Cardiac fibroblast (primary cell): ENCODE measurements at regions not wholly inside any gene's neighbourhood (a gene's known extent, or its start where the extent isn't known, plus 50 kb on each side); places are given as distances from the start of the nearest gene placed in this dataset.
A peak's percentile ranks its signal among the peaks of the same experiment; 100 is the strongest.
"Not testable (repeated sequence)": the region's sequence is repeated elsewhere in the genome, so short reads cannot be mapped to it uniquely, and the experiment has no call there.

Experiments
- DNase-seq, 2 donors: peaks; one replicate each; pipeline versions ENCODE4 v3.0.0 to v3.0.0-alpha.2; 2010; ENCODE audit warnings: low read depth in 2 of 2
- H3K4me3 ChIP-seq, 2 donors: replicated peaks in 1 of 2; 1 replicate in 1 of 2; 2 replicates in 1 of 2; pipeline ENCODE4 v1.5.1; 2011; ENCODE audit warnings: low read depth in 2 of 2, low read length in 2 of 2, mild to moderate bottlenecking in 2 of 2, moderate library complexity in 1 of 2

- DNase-seq, H3K4me3 ChIP-seq: not testable (repeated sequence)
Measured at GRCh38 chr21:8194042-8194441, 2327.3 kb upstream of the TPTE start.

DNA sequence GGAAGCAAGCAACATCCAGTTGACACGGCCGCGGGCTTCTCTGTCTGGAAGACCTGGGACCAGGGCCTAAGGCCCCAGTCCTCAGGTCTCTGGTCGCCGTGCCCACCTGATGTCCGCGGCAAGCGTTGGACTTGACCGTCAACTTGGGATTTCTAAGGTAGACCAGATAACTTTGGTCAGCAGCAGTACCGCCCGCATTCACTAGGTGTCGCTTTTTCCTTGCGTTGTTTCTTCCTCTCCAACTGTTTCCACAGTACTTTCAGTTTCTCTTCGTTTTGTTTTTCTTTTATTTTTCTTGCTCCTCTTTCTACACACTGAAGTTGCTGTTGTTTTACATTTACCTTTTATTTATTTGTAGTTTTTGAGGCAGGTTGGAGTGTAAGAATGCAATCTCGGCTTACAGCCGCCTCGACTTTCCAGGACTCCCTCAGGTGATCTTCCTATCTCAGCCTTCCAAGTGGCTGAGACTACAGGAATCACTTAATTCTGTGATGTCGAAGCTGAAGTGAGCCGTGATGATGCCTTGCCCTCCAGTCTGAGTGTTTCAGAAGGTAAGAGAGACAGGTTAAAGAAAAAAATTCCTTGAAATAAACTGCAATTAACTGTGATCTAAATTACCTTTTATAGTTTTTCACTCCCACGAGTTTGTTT, 2323.9 kb upstream of the TPTE start:
- DNase-seq, H3K4me3 ChIP-seq: not testable (repeated sequence)

DNA sequence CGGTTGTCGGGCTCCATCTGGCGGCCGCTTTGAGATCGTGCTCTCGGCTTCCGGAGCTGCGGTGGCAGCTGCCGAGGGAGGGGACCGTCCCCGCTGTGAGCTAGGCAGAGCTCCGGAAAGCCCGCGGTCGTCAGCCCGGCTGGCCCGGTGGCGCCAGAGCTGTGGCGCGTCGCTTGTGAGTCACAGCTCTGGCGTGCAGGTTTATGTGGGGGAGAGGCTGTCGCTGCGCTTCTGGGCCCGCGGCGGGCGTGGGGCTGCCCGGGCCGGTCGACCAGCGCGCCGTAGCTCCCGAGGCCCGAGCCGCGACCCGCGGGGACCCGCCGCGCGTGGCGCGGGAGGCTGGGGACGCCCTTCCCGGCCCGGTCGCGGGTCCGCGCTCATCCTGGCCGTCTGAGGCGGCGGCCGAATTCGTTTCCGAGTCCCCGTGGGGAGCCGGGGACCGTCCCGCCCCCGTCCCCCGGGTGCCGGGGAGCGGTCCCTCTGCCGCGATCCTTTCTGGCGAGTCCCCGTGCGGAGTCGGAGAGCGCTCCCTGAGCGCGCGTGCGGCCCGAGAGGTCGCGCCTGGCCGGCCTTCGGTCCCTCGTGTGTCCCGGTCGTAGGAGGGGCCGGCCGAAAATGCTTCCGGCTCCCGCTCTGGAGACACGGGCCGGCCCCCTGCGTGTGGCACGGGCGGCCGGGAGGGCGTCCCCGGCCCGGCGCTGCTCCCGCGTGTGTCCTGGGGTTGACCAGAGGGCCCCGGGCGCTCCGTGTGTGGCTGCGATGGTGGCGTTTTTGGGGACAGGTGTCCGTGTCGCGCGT, 2316.1 kb upstream of the TPTE start:
- not testable (repeated sequence) for H3K4me3 ChIP-seq, DNase-seq

DNA sequence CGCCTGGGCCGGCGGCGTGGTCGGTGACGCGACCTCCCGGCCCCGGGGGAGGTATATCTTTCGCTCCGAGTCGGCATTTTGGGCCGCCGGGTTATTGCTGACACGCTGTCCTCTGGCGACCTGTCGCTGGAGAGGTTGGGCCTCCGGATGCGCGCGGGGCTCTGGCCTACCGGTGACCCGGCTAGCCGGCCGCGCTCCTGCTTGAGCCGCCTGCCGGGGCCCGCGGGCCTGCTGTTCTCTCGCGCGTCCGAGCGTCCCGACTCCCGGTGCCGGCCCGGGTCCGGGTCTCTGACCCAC, 2315.5 kb upstream of the TPTE start:
- not testable (repeated sequence) for DNase-seq, H3K4me3 ChIP-seq

DNA sequence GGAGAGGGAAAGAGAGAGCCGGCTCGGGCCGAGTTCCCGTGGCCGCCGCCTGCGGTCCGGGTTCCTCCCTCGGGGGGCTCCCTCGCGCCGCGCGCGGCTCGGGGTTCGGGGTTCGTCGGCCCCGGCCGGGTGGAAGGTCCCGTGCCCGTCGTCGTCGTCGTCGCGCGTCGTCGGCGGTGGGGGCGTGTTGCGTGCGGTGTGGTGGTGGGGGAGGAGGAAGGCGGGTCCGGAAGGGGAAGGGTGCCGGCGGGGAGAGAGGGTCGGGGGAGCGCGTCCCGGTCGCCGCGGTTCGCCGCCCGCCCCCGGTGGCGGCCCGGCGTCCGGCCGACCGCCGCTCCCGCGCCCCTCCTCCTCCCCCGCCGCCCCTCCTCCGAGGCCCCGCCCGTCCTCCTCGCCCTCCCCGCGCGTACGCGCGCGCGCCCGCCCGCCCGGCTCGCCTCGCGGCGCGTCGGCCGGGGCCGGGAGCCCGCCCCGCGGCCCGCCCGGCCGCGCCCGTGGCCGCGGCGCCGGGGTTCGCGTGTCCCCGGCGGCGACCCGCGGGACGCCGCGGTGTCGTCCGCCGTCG, 2308.3 kb upstream of the TPTE start:
- not testable (repeated sequence) for DNase-seq, H3K4me3 ChIP-seq

GRCh38 chr21:8214539-8214938, 2306.8 kb upstream of the TPTE start:
- not testable (repeated sequence) for H3K4me3 ChIP-seq, DNase-seq

DNA sequence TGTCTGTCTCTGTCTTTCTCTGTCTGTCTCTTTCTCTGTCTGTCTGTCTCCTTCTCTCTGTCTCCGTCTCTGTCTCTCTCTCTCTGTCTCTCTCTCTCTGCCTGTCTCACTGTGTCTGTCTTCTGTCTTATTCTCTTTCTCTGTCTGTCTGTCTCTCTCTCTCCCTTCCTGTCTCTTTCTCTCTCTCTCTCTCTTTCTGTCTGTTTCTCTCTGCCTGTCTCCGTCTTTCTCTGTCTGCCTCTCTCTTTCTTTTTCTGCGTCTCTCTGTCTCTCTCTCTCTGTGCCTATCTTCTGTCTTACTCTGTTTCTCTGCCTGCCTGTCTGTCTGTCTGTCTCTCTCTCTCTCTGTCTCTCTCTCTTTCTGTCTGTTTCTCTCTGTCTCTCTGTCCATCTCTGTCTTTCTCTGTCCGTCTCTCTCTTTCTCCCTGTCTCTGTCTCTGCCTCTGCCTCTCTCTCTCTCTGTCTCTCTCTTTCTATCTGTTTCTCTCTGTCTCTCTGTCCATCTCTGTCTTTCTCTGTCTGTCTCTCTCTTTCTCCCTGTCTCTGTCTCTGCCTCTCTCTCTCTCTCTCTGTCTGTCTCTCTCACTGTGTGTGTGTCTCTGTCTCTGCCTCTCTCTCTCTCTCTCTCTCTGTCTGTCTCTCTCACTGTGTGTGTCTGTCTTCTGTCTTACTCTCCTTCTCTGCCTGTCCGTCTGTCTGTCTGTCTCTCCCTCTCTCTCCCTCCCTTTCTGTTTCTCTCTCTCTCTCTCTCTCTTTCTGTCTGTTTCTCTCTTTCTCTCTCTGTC, 2291.8 kb upstream of the TPTE start:
- not testable (repeated sequence) for H3K4me3 ChIP-seq, DNase-seq

DNA sequence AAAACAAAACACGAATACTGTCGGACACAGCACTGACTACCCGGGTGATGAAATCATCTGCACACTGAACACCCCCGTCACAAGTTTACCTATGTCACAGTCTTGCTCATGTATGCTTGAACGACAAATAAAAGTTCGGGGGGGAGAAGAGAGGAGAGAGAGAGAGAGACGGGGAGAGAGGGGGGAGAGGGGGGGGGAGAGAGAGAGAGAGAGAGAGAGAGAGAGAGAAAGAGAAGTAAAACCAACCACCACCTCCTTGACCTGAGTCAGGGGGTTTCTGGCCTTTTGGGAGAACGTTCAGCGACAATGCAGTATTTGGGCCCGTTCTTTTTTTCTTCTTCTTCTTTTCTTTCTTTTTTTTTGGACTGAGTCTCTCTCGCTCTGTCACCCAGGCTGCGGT, 2290.1 kb upstream of the TPTE start:
- not testable (repeated sequence) for H3K4me3 ChIP-seq, DNase-seq

DNA sequence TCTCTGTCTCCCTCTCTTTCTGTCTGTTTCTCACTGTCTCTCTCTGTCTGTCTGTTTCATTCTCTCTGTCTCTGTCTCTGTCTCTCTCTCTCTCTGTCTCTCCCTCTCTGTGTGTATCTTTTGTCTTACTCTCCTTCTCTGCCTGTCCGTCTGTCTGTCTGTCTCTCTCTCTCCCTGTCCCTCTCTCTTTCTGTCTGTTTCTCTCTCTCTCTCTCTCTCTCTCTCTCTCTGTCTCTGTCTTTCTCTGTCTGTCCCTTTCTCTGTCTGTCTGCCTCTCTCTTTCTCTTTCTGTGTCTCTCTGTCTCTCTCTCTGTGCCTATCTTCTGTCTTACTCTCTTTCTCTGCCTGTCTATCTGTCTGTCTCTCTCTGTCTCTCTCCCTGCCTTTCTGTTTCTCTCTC, 2288.4 kb upstream of the TPTE start:
- H3K4me3 ChIP-seq, DNase-seq: not testable (repeated sequence)

GRCh38 chr21:8234059-8234458, 2287.3 kb upstream of the TPTE start:
- not testable (repeated sequence) for DNase-seq, H3K4me3 ChIP-seq

DNA sequence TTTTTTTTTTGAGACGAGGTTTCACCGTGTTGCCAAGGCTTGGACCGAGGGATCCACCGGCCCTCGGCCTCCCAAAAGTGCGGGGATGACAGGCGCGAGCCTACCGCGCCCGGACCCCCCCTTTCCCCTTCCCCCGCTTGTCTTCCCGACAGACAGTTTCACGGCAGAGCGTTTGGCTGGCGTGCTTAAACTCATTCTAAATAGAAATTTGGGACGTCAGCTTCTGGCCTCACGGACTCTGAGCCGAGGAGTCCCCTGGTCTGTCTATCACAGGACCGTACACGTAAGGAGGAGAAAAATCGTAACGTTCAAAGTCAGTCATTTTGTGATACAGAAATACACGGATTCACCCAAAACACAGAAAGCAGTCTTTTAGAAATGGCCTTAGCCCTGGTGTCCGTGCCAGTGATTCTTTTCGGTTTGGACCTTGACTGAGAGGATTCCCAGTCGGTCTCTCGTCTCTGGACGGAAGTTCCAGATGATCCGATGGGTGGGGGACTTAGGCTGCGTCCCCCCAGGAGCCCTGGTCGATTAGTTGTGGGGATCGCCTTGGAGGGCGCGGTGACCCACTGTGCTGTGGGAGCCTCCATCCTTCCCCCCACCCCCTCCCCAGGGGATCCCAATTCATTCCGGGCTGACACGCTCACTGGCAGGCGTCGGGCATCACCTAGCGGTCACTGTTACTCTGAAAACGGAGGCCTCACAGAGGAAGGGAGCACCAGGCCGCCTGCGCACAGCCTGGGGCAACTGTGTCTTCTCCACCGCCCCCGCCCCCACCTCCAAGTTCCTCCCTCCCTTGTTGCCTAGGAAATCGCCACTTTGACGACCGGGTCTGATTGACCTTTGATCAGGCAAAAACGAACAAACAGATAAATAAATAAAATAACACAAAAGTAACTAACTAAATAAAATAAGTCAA, 2276.4 kb upstream of the TPTE start:
- H3K4me3 ChIP-seq, DNase-seq: not testable (repeated sequence)

DNA sequence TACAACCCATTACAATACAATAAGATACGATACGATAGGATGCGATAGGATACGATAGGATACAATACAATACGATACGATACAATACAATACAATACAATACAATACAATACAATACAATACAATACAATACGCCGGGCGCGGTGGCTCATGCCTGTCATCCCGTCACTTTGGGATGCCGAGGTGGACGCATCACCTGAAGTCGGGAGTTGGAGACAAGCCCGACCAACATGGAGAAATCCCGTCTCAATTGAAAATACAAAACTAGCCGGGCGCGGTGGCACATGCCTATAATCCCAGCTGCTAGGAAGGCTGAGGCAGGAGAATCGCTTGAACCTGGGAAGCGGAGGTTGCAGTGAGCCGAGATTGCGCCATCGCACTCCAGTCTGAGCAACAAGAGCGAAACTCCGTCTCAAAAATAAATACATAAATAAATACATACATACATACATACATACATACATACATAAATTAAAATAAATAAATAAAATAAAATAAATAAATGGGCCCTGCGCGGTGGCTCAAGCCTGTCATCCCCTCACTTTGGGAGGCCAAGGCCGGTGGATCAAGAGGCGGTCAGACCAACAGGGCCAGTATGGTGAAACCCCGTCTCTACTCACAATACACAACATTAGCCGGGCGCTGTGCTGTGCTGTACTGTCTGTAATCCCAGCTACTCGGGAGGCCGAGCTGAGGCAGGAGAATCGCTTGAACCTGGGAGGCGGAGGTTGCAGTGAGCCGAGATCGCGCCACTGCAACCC, 2275.6 kb upstream of the TPTE start:
- DNase-seq, H3K4me3 ChIP-seq: not testable (repeated sequence)

GRCh38 chr21:8251701-8252100, 2269.7 kb upstream of the TPTE start:
- not testable (repeated sequence) for DNase-seq

DNA sequence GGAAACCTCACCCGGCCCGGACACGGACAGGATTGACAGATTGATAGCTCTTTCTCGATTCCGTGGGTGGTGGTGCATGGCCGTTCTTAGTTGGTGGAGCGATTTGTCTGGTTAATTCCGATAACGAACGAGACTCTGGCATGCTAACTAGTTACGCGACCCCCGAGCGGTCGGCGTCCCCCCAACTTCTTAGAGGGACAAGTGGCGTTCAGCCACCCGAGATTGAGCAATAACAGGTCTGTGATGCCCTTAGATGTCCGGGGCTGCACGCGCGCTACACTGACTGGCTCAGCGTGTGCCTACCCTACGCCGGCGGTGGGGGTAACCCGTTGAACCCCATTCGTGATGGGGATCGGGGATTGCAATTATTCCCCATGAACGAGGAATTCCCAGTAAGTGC, 2266.3 kb upstream of the TPTE start:
- DNase-seq, H3K4me3 ChIP-seq: not testable (repeated sequence)

More at GRCh38 chr21:8251701-8252100, 2269.7 kb upstream of the TPTE start:
- not testable (repeated sequence) for H3K4me3 ChIP-seq

GRCh38 chr21:8257083-8257799, 2264.1 kb upstream of the TPTE start:
- not testable (repeated sequence) for H3K4me3 ChIP-seq
- DNase-seq = peak in 1 of 2 donors; percentile 0

GRCh38 chr21:8260065-8260627, 2261.2 kb upstream of the TPTE start:
- not testable (repeated sequence) for DNase-seq

More at GRCh38 chr21:8260065-8260627, 2261.2 kb upstream of the TPTE start:
- H3K4me3 ChIP-seq = not testable (repeated sequence)
